Activated CD4-positive, alpha-beta T cell treated with anti-CD3 and anti-CD28 coated beads, Interleukin-2, amount 10 ng/mL, durations not matched to agents 24 days and 14 days (primary cell): ENCODE measurements at regions not wholly inside any gene's neighbourhood (a gene's known extent, or its start where the extent isn't known, plus 50 kb on each side); places are given as distances from the start of the nearest gene placed in this dataset.
A peak's percentile ranks its signal among the peaks of the same experiment; 100 is the strongest.

Experiments
- DNase-seq: peaks from one replicate; pipeline ENCODE4 v3.0.0; 2022
- H3K27ac Mint-ChIP-seq: one replicate; pipeline ENCODE4 v1.8.0; 2022; ENCODE audit warnings: mild to moderate bottlenecking, mixed read lengths
- H3K27me3 Mint-ChIP-seq: one replicate; pipeline ENCODE4 v1.8.0; 2022; ENCODE audit warnings: mixed read lengths
- H3K36me3 Mint-ChIP-seq: one replicate; pipeline ENCODE4 v1.8.0; 2022; ENCODE audit warnings: low read depth, mild to moderate bottlenecking, mixed read lengths
- H3K4me1 Mint-ChIP-seq: one replicate; pipeline ENCODE4 v1.8.0; 2021; ENCODE audit warnings: mixed read lengths
- H3K4me3 Mint-ChIP-seq: one replicate; pipeline ENCODE4 v1.8.0; 2022; ENCODE audit warnings: mild to moderate bottlenecking, moderate library complexity, mixed read lengths
- H3K9me3 Mint-ChIP-seq: one replicate; pipeline ENCODE4 v1.8.0; 2021; ENCODE audit warnings: mixed read lengths
- intact Hi-C: fragments of 100-400 bp; cut with micrococcal nuclease; formaldehyde crosslinking; loops from one replicate; pipeline ENCODE4 v1.15.1; 2023

- intact Hi-C loops = loop anchor here (5.0 kb wide), 2 partner anchors 311 to 336 kb away; no protein-coding TSS in a partner anchor
- H3K27me3 Mint-ChIP-seq = no peaks in the 10 kb centered on the region
- H3K36me3 Mint-ChIP-seq = no peaks in the 10 kb centered on the region
- H3K4me3 Mint-ChIP-seq = no peak overlapping the region
- H3K9me3 Mint-ChIP-seq = no peaks in the 10 kb centered on the region
- H3K4me1 Mint-ChIP-seq = peaks cover 14% of the 10 kb centered on the region
- peak overlapping the region; percentile 0 for H3K27ac Mint-ChIP-seq
- DNase-seq = no peak
These were observed 271.6 kb upstream of the ZPLD1 start for GRCh38 chr3:102163039-102163817.

GRCh38 chr3:102163818-102164154, 271.0 kb upstream of the ZPLD1 start:
- Mint-ChIP-seq H3K36me3 (no peaks in the 10 kb centered on the region), H3K9me3 (no peaks in the 10 kb centered on the region), H3K4me3 (no peak overlapping the region), H3K4me1 (peaks cover 14% of the 10 kb centered on the region), H3K27me3 (no peaks in the 10 kb centered on the region), H3K27ac (no peak overlapping the region)
- DNase-seq = no peak
- intact Hi-C loops = loop anchor here (5.0 kb wide), 2 partner anchors 311 to 336 kb away; no protein-coding TSS in a partner anchor

GRCh38 chr3:102165367-102165766, 269.4 kb upstream of the ZPLD1 start:
- Mint-ChIP-seq H3K4me1 (peaks cover 14% of the 10 kb centered on the region), H3K27ac (no peak overlapping the region), H3K27me3 (no peaks in the 10 kb centered on the region), H3K36me3 (no peaks in the 10 kb centered on the region), H3K4me3 (no peak overlapping the region), H3K9me3 (no peaks in the 10 kb centered on the region)
- intact Hi-C loops = no loop called here
- no peak for DNase-seq

GRCh38 chr3:102169915-102170479, 264.8 kb upstream of the ZPLD1 start:
- Mint-ChIP-seq H3K9me3 (peaks cover 6% of the 10 kb centered on the region), H3K27ac (no peak overlapping the region), H3K36me3 (no peaks in the 10 kb centered on the region), H3K27me3 (peaks cover 2% of the 10 kb centered on the region), H3K4me1 (no peaks in the 10 kb centered on the region), H3K4me3 (no peak overlapping the region)
- intact Hi-C loops = no loop called here
- no peak for DNase-seq

GRCh38 chr3:102170545-102170944, 264.3 kb upstream of the ZPLD1 start:
- H3K27me3 Mint-ChIP-seq = peaks cover 2% of the 10 kb centered on the region
- no peak overlapping the region for H3K27ac Mint-ChIP-seq
- intact Hi-C loops = no loop called here
- H3K9me3 Mint-ChIP-seq = peaks cover 6% of the 10 kb centered on the region
- H3K4me1 Mint-ChIP-seq = no peaks in the 10 kb centered on the region
- H3K36me3 Mint-ChIP-seq = no peaks in the 10 kb centered on the region
- no peak for DNase-seq
- H3K4me3 Mint-ChIP-seq = no peak overlapping the region

GRCh38 chr3:102174312-102174712, 260.5 kb upstream of the ZPLD1 start:
- H3K27me3 Mint-ChIP-seq = peaks cover 2% of the 10 kb centered on the region
- intact Hi-C loops = no loop called here
- no peak overlapping the region for H3K4me3 Mint-ChIP-seq
- peaks cover 3% of the 10 kb centered on the region for H3K36me3 Mint-ChIP-seq
- H3K4me1 Mint-ChIP-seq = peaks cover 2% of the 10 kb centered on the region
- no peak for DNase-seq
- peaks cover 9% of the 10 kb centered on the region for H3K9me3 Mint-ChIP-seq
- no peak overlapping the region for H3K27ac Mint-ChIP-seq

- intact Hi-C loops = no loop called here
- DNase-seq = peak; percentile 3
- H3K27ac Mint-ChIP-seq = no peak overlapping the region
- no peak overlapping the region for H3K4me3 Mint-ChIP-seq
- peaks cover 9% of the 10 kb centered on the region for H3K9me3 Mint-ChIP-seq
- peaks cover 3% of the 10 kb centered on the region for H3K36me3 Mint-ChIP-seq
- H3K27me3 Mint-ChIP-seq = peaks cover 2% of the 10 kb centered on the region
- H3K4me1 Mint-ChIP-seq = peaks cover 5% of the 10 kb centered on the region
These were observed 259.9 kb upstream of the ZPLD1 start for GRCh38 chr3:102174832-102175374.

GRCh38 chr3:102176333-102177050, 258.3 kb upstream of the ZPLD1 start:
- H3K36me3 Mint-ChIP-seq = peaks cover 3% of the 10 kb centered on the region
- no peak overlapping the region for H3K27ac Mint-ChIP-seq
- no peak for DNase-seq
- peaks cover 2% of the 10 kb centered on the region for H3K27me3 Mint-ChIP-seq
- H3K9me3 Mint-ChIP-seq = peaks cover 6% of the 10 kb centered on the region
- H3K4me3 Mint-ChIP-seq = no peak overlapping the region
- peaks cover 5% of the 10 kb centered on the region for H3K4me1 Mint-ChIP-seq
- intact Hi-C loops = no loop called here

GRCh38 chr3:102177075-102177755, 257.6 kb upstream of the ZPLD1 start:
- H3K36me3 Mint-ChIP-seq = peaks cover 3% of the 10 kb centered on the region
- peaks cover 5% of the 10 kb centered on the region for H3K4me1 Mint-ChIP-seq
- no peak overlapping the region for H3K27ac Mint-ChIP-seq
- peaks cover 3% of the 10 kb centered on the region for H3K9me3 Mint-ChIP-seq
- intact Hi-C loops = no loop called here
- no peak overlapping the region for H3K4me3 Mint-ChIP-seq
- no peaks in the 10 kb centered on the region for H3K27me3 Mint-ChIP-seq
- DNase-seq = no peak

GRCh38 chr3:102178817-102179216, 256.0 kb upstream of the ZPLD1 start:
- DNase-seq = no peak
- no peaks in the 10 kb centered on the region for H3K27me3 Mint-ChIP-seq

GRCh38 chr3:102179326-102180177, 255.3 kb upstream of the ZPLD1 start:
- Mint-ChIP-seq H3K27ac (no peak overlapping the region), H3K9me3 (peaks cover 3% of the 10 kb centered on the region), H3K4me1 (peaks cover 5% of the 10 kb centered on the region), H3K4me3 (peak overlapping the region; percentile 11), H3K36me3 (peaks cover 3% of the 10 kb centered on the region), H3K27me3 (no peaks in the 10 kb centered on the region)
- DNase-seq = no peak
- intact Hi-C loops = no loop called here

More at GRCh38 chr3:102178817-102179216, 256.0 kb upstream of the ZPLD1 start:
- intact Hi-C loops = no loop called here
- no peak overlapping the region for H3K4me3 Mint-ChIP-seq
- H3K27ac Mint-ChIP-seq = no peak overlapping the region
- H3K36me3 Mint-ChIP-seq = peaks cover 3% of the 10 kb centered on the region
- peaks cover 5% of the 10 kb centered on the region for H3K4me1 Mint-ChIP-seq
- H3K9me3 Mint-ChIP-seq = peaks cover 3% of the 10 kb centered on the region

GRCh38 chr3:102180280-102180931, 254.4 kb upstream of the ZPLD1 start:
- Mint-ChIP-seq H3K4me3 (no peak overlapping the region), H3K36me3 (peaks cover 3% of the 10 kb centered on the region), H3K4me1 (peaks cover 5% of the 10 kb centered on the region), H3K27me3 (no peaks in the 10 kb centered on the region), H3K9me3 (peaks cover 3% of the 10 kb centered on the region), H3K27ac (no peak overlapping the region)
- DNase-seq = no peak
- intact Hi-C loops = no loop called here
